ENCODE measurements at regions not wholly inside any gene's neighbourhood (a gene's known extent, or its start where the extent isn't known, plus 50 kb on each side); places are given as distances from the start of the nearest gene placed in this dataset.
"Not testable (repeated sequence)": the region's sequence is repeated elsewhere in the genome, so short reads cannot be mapped to it uniquely, and the experiment has no call there.

GRCh38 chr10:59975918-59976317 lies 69.6 kb upstream of the CCDC6 start:
- not testable (repeated sequence) for H3K4me1 Mint-ChIP-seq; H3K36me3 Mint-ChIP-seq (ENCODE audit: low read depth); H3K27ac Mint-ChIP-seq; DNase-seq; H3K27me3 Mint-ChIP-seq (ENCODE audit: low read depth, poor library complexity); H3K4me3 Mint-ChIP-seq
- peaks cover 30% of the 10 kb centered on the region for H3K9me3 Mint-ChIP-seq

- H3K27me3 Mint-ChIP-seq (ENCODE audit: low read depth, poor library complexity): peaks cover 4% of the 10 kb centered on the region
- H3K4me3 Mint-ChIP-seq: no peak overlapping the region
- H3K36me3 Mint-ChIP-seq (ENCODE audit: low read depth): no peaks in the 10 kb centered on the region
- H3K27ac Mint-ChIP-seq: no peak overlapping the region
- H3K9me3 Mint-ChIP-seq: peaks cover 8% of the 10 kb centered on the region
- no peak for TF ChIP-seq CTCF (IDR thresholded peaks at IDR 0.05)
- DNase-seq: no peak
- H3K4me1 Mint-ChIP-seq: peaks cover 3% of the 10 kb centered on the region
Measured at GRCh38 chr10:59971915-59972314, 65.6 kb upstream of the CCDC6 start.

- no peaks in the 10 kb centered on the region for H3K36me3 Mint-ChIP-seq (ENCODE audit: low read depth)
- no peak for TF ChIP-seq CTCF (IDR thresholded peaks at IDR 0.05)
- DNase-seq: no peak
- H3K27ac Mint-ChIP-seq: no peak overlapping the region
- H3K27me3 Mint-ChIP-seq (ENCODE audit: low read depth, poor library complexity): peaks cover 4% of the 10 kb centered on the region
- no peak overlapping the region for H3K4me3 Mint-ChIP-seq
- H3K4me1 Mint-ChIP-seq: peaks cover 5% of the 10 kb centered on the region
- H3K9me3 Mint-ChIP-seq: peaks cover 2% of the 10 kb centered on the region
Measured at GRCh38 chr10:59970396-59971368, 64.3 kb upstream of the CCDC6 start.

GRCh38 chr10:59968705-59969104 lies 62.3 kb upstream of the CCDC6 start:
- DNase-seq: no peak
- Mint-ChIP-seq H3K27ac (no peak overlapping the region), H3K9me3 (no peaks in the 10 kb centered on the region), H3K27me3 (ENCODE audit: low read depth, poor library complexity) (peaks cover 6% of the 10 kb centered on the region), H3K36me3 (ENCODE audit: low read depth) (no peaks in the 10 kb centered on the region), H3K4me3 (no peak overlapping the region), H3K4me1 (peaks cover 5% of the 10 kb centered on the region)
- TF ChIP-seq CTCF (IDR thresholded peaks at IDR 0.05): no peak

GRCh38 chr10:59967079-59967478 lies 60.7 kb upstream of the CCDC6 start:
- H3K27ac Mint-ChIP-seq: no peak overlapping the region

More at GRCh38 chr10:59967079-59967478, 60.7 kb upstream of the CCDC6 start:
- peaks cover 5% of the 10 kb centered on the region for H3K4me1 Mint-ChIP-seq
- no peaks in the 10 kb centered on the region for H3K36me3 Mint-ChIP-seq (ENCODE audit: low read depth)
- no peak for DNase-seq
- peaks cover 6% of the 10 kb centered on the region for H3K27me3 Mint-ChIP-seq (ENCODE audit: low read depth, poor library complexity)
- TF ChIP-seq CTCF (IDR thresholded peaks at IDR 0.05): no peak
- H3K4me3 Mint-ChIP-seq: no peak overlapping the region
- H3K9me3 Mint-ChIP-seq: no peaks in the 10 kb centered on the region
